Activated T-helper 17 cell treated with anti-CD3 and anti-CD28 coated beads, Interleukin-2, amount 50 U/mL, for 72 hours (primary cell): ENCODE measurements at regions not wholly inside any gene's neighbourhood (a gene's known extent, or its start where the extent isn't known, plus 50 kb on each side); places are given as distances from the start of the nearest gene placed in this dataset.

Experiments
- ATAC-seq: fragments of 150-1000 bp; cut with Tn5 transposase; replicated peaks from 2 replicates; pipeline ENCODE4 v1.10.0; 2021; ENCODE audit warnings: mild to moderate bottlenecking, moderate library complexity
- H3K27ac Mint-ChIP-seq: one replicate; pipeline ENCODE4 v1.8.0; 2022; ENCODE audit warnings: mixed read lengths
- H3K27me3 Mint-ChIP-seq: one replicate; pipeline ENCODE4 v1.8.0; 2022; ENCODE audit warnings: mixed read lengths
- H3K36me3 Mint-ChIP-seq: one replicate; pipeline ENCODE4 v1.8.0; 2022; ENCODE audit warnings: low read depth, mild to moderate bottlenecking, mixed read lengths
- H3K4me1 Mint-ChIP-seq: one replicate; pipeline ENCODE4 v1.8.0; 2022; ENCODE audit warnings: mixed read lengths
- H3K4me3 Mint-ChIP-seq: one replicate; pipeline ENCODE4 v1.8.0; 2022; ENCODE audit warnings: mild to moderate bottlenecking, mixed read lengths
- H3K9me3 Mint-ChIP-seq: one replicate; pipeline ENCODE4 v1.8.0; 2022; ENCODE audit warnings: mixed read lengths

DNA sequence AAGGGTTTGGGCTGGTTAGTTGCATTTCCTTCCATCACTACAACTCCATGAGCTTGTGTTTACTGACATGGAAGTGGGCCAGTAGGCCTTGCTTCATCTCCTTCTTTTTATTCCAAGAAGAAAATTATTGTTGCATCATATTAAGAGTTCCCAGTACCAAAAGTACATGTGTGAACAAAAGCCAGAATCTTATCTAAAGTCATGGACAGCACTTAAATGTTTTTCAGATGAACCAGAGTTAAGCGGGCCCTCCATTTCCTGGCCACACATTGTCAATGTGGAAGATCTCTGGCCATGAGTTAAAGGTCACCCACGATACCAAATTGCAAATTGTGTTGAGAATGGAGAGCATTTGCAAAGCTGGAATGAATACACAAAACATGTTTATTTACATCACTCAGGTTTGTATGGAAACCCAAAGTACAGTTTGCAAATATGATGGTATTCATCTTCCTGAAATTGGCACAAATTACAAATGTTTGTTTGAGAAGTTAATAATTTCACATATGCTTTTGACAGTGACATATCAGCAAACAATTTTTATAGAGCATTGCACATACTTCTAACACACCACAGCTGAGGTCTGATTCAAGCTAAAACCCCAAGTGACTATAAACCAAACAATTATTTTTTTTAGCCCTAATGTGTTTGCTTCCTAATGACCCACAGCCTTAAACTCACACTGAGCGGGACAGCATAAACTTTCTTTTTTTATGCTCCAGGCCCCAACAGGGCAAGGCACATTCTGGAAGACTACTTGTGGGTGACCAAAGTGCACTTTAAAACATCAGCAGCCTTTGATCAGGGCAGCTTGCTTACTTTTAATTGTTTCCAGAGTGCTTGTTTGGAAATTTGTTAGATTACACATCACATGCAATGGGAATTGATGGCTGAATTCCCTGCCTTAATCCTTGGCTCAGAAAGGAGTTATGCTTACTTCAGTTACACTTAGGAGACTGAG, 502.9 kb upstream of the SLIT2 start:
- H3K27ac Mint-ChIP-seq: no peak overlapping the region
- no peaks in the 10 kb centered on the region for H3K4me1 Mint-ChIP-seq
- peaks cover 13% of the 10 kb centered on the region for H3K9me3 Mint-ChIP-seq
- H3K36me3 Mint-ChIP-seq: no peaks in the 10 kb centered on the region
- H3K27me3 Mint-ChIP-seq: no peaks in the 10 kb centered on the region
- no peak for ATAC-seq
- H3K4me3 Mint-ChIP-seq: no peak overlapping the region

- Mint-ChIP-seq H3K4me3 (no peak overlapping the region), H3K9me3 (peaks cover 14% of the 10 kb centered on the region), H3K27ac (no peak overlapping the region), H3K27me3 (no peaks in the 10 kb centered on the region), H3K36me3 (no peaks in the 10 kb centered on the region), H3K4me1 (no peaks in the 10 kb centered on the region)
- no peak for ATAC-seq
Measured at GRCh38 chr4:19746377-19746776, 505.3 kb upstream of the SLIT2 start.

DNA sequence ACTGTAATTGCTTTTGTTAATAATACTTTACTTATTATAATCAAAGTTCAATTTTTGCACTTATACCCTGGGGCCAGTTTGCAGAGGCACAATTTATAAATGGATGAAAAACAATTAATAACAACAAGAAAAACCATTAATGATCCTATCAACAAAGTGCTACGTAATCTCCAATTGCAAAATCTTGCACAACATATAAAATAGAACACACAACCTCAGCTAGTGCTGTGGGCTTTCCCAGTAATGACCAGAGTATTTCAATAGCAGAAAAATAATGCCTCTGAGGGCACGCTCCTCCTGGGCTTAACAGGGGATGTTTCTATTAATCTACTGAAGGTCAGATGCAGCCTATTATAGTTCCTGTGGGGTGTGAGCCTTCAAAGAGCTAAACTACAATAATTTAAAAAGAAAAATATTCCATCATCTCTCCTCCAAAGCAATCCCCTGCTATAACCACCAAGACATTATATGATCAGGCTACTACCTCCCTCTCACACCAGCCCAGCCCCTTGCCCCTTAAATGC, 508.5 kb upstream of the SLIT2 start:
- no peak for ATAC-seq
- H3K27ac Mint-ChIP-seq: no peak overlapping the region
- H3K9me3 Mint-ChIP-seq: peaks cover 10% of the 10 kb centered on the region
- H3K4me1 Mint-ChIP-seq: no peaks in the 10 kb centered on the region
- no peaks in the 10 kb centered on the region for H3K36me3 Mint-ChIP-seq
- H3K4me3 Mint-ChIP-seq: no peak overlapping the region
- H3K27me3 Mint-ChIP-seq: no peaks in the 10 kb centered on the region

GRCh38 chr4:19739101-19739651, 512.5 kb upstream of the SLIT2 start:
- H3K27ac Mint-ChIP-seq: no peak overlapping the region
- peaks cover 12% of the 10 kb centered on the region for H3K9me3 Mint-ChIP-seq
- H3K4me1 Mint-ChIP-seq: no peaks in the 10 kb centered on the region
- ATAC-seq: no peak
- no peaks in the 10 kb centered on the region for H3K27me3 Mint-ChIP-seq
- no peak overlapping the region for H3K4me3 Mint-ChIP-seq
- no peaks in the 10 kb centered on the region for H3K36me3 Mint-ChIP-seq

- Mint-ChIP-seq H3K9me3 (peaks cover 9% of the 10 kb centered on the region), H3K27me3 (no peaks in the 10 kb centered on the region), H3K27ac (no peak overlapping the region), H3K4me3 (no peak overlapping the region), H3K4me1 (no peaks in the 10 kb centered on the region), H3K36me3 (no peaks in the 10 kb centered on the region)
- ATAC-seq: no peak
Measured at GRCh38 chr4:19736968-19737756, 514.5 kb upstream of the SLIT2 start.

- no peaks in the 10 kb centered on the region for H3K4me1 Mint-ChIP-seq
- no peak for ATAC-seq
- no peaks in the 10 kb centered on the region for H3K27me3 Mint-ChIP-seq
- no peaks in the 10 kb centered on the region for H3K36me3 Mint-ChIP-seq
- no peak overlapping the region for H3K4me3 Mint-ChIP-seq
- no peak overlapping the region for H3K27ac Mint-ChIP-seq
- peaks cover 4% of the 10 kb centered on the region for H3K9me3 Mint-ChIP-seq
Measured at GRCh38 chr4:19735012-19735411, 516.7 kb upstream of the SLIT2 start.

- Mint-ChIP-seq H3K27ac (no peak overlapping the region), H3K4me1 (no peaks in the 10 kb centered on the region), H3K27me3 (no peaks in the 10 kb centered on the region), H3K36me3 (no peaks in the 10 kb centered on the region), H3K9me3 (peaks cover 16% of the 10 kb centered on the region), H3K4me3 (no peak overlapping the region)
- no peak for ATAC-seq
Measured at GRCh38 chr4:19729886-19730651, 521.6 kb upstream of the SLIT2 start.

GRCh38 chr4:19728773-19729172, 522.9 kb upstream of the SLIT2 start:
- Mint-ChIP-seq H3K27ac (no peak overlapping the region), H3K4me1 (no peaks in the 10 kb centered on the region), H3K27me3 (no peaks in the 10 kb centered on the region), H3K36me3 (no peaks in the 10 kb centered on the region), H3K9me3 (peaks cover 12% of the 10 kb centered on the region), H3K4me3 (no peak overlapping the region)
- ATAC-seq: no peak

GRCh38 chr4:19727141-19727540, 524.6 kb upstream of the SLIT2 start:
- ATAC-seq: no peak
- Mint-ChIP-seq H3K36me3 (no peaks in the 10 kb centered on the region), H3K27me3 (no peaks in the 10 kb centered on the region), H3K4me3 (no peak overlapping the region), H3K4me1 (no peaks in the 10 kb centered on the region), H3K9me3 (peaks cover 22% of the 10 kb centered on the region), H3K27ac (no peak overlapping the region)

GRCh38 chr4:19725130-19725529, 526.6 kb upstream of the SLIT2 start:
- no peaks in the 10 kb centered on the region for H3K4me1 Mint-ChIP-seq
- no peak overlapping the region for H3K27ac Mint-ChIP-seq
- no peaks in the 10 kb centered on the region for H3K36me3 Mint-ChIP-seq
- ATAC-seq: no peak
- peaks cover 22% of the 10 kb centered on the region for H3K9me3 Mint-ChIP-seq
- no peaks in the 10 kb centered on the region for H3K27me3 Mint-ChIP-seq
- no peak overlapping the region for H3K4me3 Mint-ChIP-seq

- H3K27me3 Mint-ChIP-seq: no peaks in the 10 kb centered on the region
- H3K4me1 Mint-ChIP-seq: no peaks in the 10 kb centered on the region
- H3K36me3 Mint-ChIP-seq: no peaks in the 10 kb centered on the region
Measured at GRCh38 chr4:19722404-19722803, 529.3 kb upstream of the SLIT2 start.

DNA sequence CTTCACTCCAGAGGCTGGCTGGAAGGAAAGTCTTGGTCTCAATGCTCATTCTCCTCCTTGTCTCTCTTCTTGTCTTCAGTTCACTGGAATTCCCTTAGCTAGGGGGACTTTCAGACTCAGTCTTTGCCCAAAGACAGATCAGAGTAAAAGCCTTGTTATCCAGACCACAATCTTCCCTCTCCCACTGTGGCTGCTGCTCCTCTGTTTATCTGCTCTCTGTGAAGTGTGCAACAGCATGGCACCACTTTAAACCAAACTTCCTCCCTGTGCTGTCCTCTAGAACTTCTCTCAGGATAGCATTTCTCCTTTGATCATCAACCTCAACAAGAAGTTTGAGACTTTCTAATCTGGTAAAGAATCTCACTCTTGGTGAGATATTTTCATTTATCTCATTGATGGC, 530.1 kb upstream of the SLIT2 start:
- H3K4me1 Mint-ChIP-seq: no peaks in the 10 kb centered on the region
- no peak overlapping the region for H3K27ac Mint-ChIP-seq
- no peak for ATAC-seq
- H3K4me3 Mint-ChIP-seq: no peak overlapping the region
- peaks cover 19% of the 10 kb centered on the region for H3K9me3 Mint-ChIP-seq
- H3K36me3 Mint-ChIP-seq: no peaks in the 10 kb centered on the region
- no peaks in the 10 kb centered on the region for H3K27me3 Mint-ChIP-seq

More at GRCh38 chr4:19722404-19722803, 529.3 kb upstream of the SLIT2 start:
- Mint-ChIP-seq H3K4me3 (no peak overlapping the region), H3K27ac (no peak overlapping the region), H3K9me3 (peaks cover 22% of the 10 kb centered on the region)
- ATAC-seq: no peak

- ATAC-seq: no peak
- Mint-ChIP-seq H3K4me1 (no peaks in the 10 kb centered on the region), H3K27ac (no peak overlapping the region), H3K4me3 (no peak overlapping the region), H3K36me3 (no peaks in the 10 kb centered on the region), H3K27me3 (no peaks in the 10 kb centered on the region), H3K9me3 (peaks cover 14% of the 10 kb centered on the region)
Measured at GRCh38 chr4:19720610-19721009, 531.1 kb upstream of the SLIT2 start.

- Mint-ChIP-seq H3K36me3 (no peaks in the 10 kb centered on the region), H3K4me3 (no peak overlapping the region), H3K4me1 (no peaks in the 10 kb centered on the region), H3K9me3 (peaks cover 14% of the 10 kb centered on the region), H3K27me3 (no peaks in the 10 kb centered on the region), H3K27ac (no peak overlapping the region)
- no peak for ATAC-seq
Measured at GRCh38 chr4:19720190-19720589, 531.5 kb upstream of the SLIT2 start.
